HepG2 (cell line): ENCODE measurements at regions not wholly inside any gene's neighbourhood (a gene's known extent, or its start where the extent isn't known, plus 50 kb on each side); places are given as distances from the start of the nearest gene placed in this dataset.
"Not testable (repeated sequence)": the region's sequence is repeated elsewhere in the genome, so short reads cannot be mapped to it uniquely, and the experiment has no call there.

Experiments
- ATAC-seq: fragments of 200-7000 bp; cut with Tn5 transposase; 3 replicates; pipeline ENCODE4 v1.9.1; 2020; ENCODE audit warnings: mild to moderate bottlenecking, moderate library complexity
- BruUV-seq: library from RNA; stranded (reverse); fragments of 400-500 nt; replicated peaks from 2 replicates; lab custom pipeline; 2021; lab: Mats Ljungman, UMichigan
- CTCF ChIA-PET: fragments of 300-600 bp; formaldehyde crosslinking; extraction: SDS; loops from one replicate; lab custom pipeline; 2021; ENCODE audit warnings: low total read pairs, inconsistent platforms, low intra/inter-chr PET ratio; lab: Yijun Ruan, JAX
- POLR2A ChIA-PET: fragments of 350-600 bp; sonication (Branson Sonifier 250); formaldehyde crosslinking; loops from one replicate; lab custom pipeline; 2020; ENCODE audit warnings: antibody characterized with exemption, inconsistent platforms; lab: Yijun Ruan, JAX
- DNase-seq: peaks from one replicate; pipeline ENCODE4 v3.0.0-alpha.2; 2015; ENCODE audit warnings: low spot score
- FAIRE-seq: peaks from 3 replicates; lab custom pipeline; 2011; peaks lifted over from hg19 to GRCh38; lab: Jason Lieb, UNC
- H2AFZ ChIP-seq: one replicate; pipeline ENCODE4 v1.6.1; 2011; ENCODE audit warnings: low read length, inconsistent platforms
- H3K27ac ChIP-seq: fragments of 300-600 bp; 3 replicates; pipeline ENCODE4 v1.8.0; 2011; ENCODE audit warnings: mixed run types, mild to moderate bottlenecking, mixed read lengths, low read length, inconsistent platforms; ENCODE audit not compliant: insufficient read depth; ENCODE audit errors: extremely low read length
- H3K27me3 ChIP-seq, 2 experiments: fragments of 200-600 bp in 1 of 2; 2 replicates in 1 of 2; 3 replicates in 1 of 2; pipeline versions ENCODE4 v1.6.0 to v1.8.0; 2011; ENCODE audit warnings: low read length in 2 of 2, mild to moderate bottlenecking in 2 of 2, moderate library complexity in 2 of 2, inconsistent platforms in 1 of 2; ENCODE audit not compliant: insufficient read depth in 2 of 2, control insufficient read depth in 1 of 2
- H3K36me3 ChIP-seq, 2 experiments: fragments of 200-600 bp in 1 of 2; replicated peaks in 1 of 2; 2 replicates in 1 of 2; 3 replicates in 1 of 2; pipeline versions ENCODE4 v1.5.1 to v1.8.0; 2011; ENCODE audit warnings: low read length in 2 of 2, inconsistent platforms in 1 of 2; ENCODE audit not compliant: insufficient read depth in 2 of 2, control insufficient read depth in 1 of 2
- H3K4me1 ChIP-seq: 2 replicates; pipeline ENCODE4 v1.5.1; 2012; ENCODE audit warnings: low read length, inconsistent platforms; ENCODE audit not compliant: insufficient read depth
- H3K4me2 ChIP-seq: 2 replicates; pipeline ENCODE4 v1.6.0; 2011; ENCODE audit warnings: low read depth, low read length, inconsistent platforms
- H3K4me3 ChIP-seq, 3 experiments: fragments of 200-600 bp in 1 of 3; sonication (generic), shearing (Covaris generic) in 1 of 3; replicated peaks in 1 of 3; 2 replicates each; pipeline ENCODE4 v1.5.1; 2011 to 2016; ENCODE audit warnings: low read length in 3 of 3, inconsistent platforms in 2 of 3, low read depth in 2 of 3, mild to moderate bottlenecking in 2 of 3, control low read depth in 1 of 3, mixed read lengths in 1 of 3; ENCODE audit not compliant: insufficient read depth in 1 of 3
- H3K79me2 ChIP-seq: one replicate; pipeline ENCODE4 v1.6.1; 2011; ENCODE audit warnings: low read length, inconsistent platforms; ENCODE audit not compliant: insufficient read depth
- H3K9ac ChIP-seq: 2 replicates; pipeline ENCODE4 v1.6.0; 2011; ENCODE audit warnings: mild to moderate bottlenecking, low read depth, low read length, inconsistent platforms; ENCODE audit not compliant: insufficient read depth
- H3K9me3 ChIP-seq: 2 replicates; pipeline ENCODE4 v1.5.1; 2012; ENCODE audit warnings: mild to moderate bottlenecking, low read length
- H4K20me1 ChIP-seq: 2 replicates; pipeline ENCODE4 v1.6.0; 2011; ENCODE audit warnings: inconsistent platforms, mild to moderate bottlenecking, low read length, moderate library complexity; ENCODE audit not compliant: insufficient read depth
- BRF2 ChIP-seq: sonication (generic); formaldehyde crosslinking; IDR thresholded peaks from 2 replicates; pipeline ENCODE4 v1.8.1; 2022; ENCODE audit warnings: mild to moderate bottlenecking, missing genetic modification reagents
- FOXP1 ChIP-seq, 2 experiments: fragments of 450-650 bp in 1 of 2; IDR thresholded peaks; 2 replicates each; pipeline ENCODE4 v1.6.1; 2017 to 2018; ENCODE audit warnings: antibody characterized with exemption in 1 of 2
- HNRNPL ChIP-seq: fragments of 200-400 bp; formaldehyde crosslinking; IDR thresholded peaks from 2 replicates; pipeline ENCODE4 v1.6.1; 2017; ENCODE audit warnings: mild to moderate bottlenecking, low read depth, low read length
- NFATC3 ChIP-seq: sonication (generic); formaldehyde crosslinking; IDR thresholded peaks from 2 replicates; pipeline ENCODE4 v1.5.1; 2020; ENCODE audit warnings: mild to moderate bottlenecking, missing genetic modification reagents
- RNF2 ChIP-seq: fragments of 450-650 bp; conservative IDR thresholded peaks from 2 replicates; pipeline ENCODE4 v1.6.1; 2016; ENCODE audit warnings: low read depth
- RXRB ChIP-seq: IDR thresholded peaks from 2 replicates; pipeline ENCODE4 v1.6.1; 2016; ENCODE audit warnings: borderline replicate concordance, missing genetic modification reagents, missing compliant biosample characterization
- XBP1 ChIP-seq: sonication (generic); formaldehyde crosslinking; IDR thresholded peaks from 2 replicates; pipeline ENCODE4 v1.5.0; 2020; ENCODE audit warnings: missing genetic modification reagents
- YEATS2 ChIP-seq: sonication (generic); formaldehyde crosslinking; IDR thresholded peaks from 2 replicates; pipeline ENCODE4 v1.4.0; 2020; ENCODE audit warnings: missing genetic modification reagents, borderline replicate concordance
- ZMAT5 ChIP-seq: sonication (generic); formaldehyde crosslinking; IDR thresholded peaks from 2 replicates; pipeline ENCODE4 v1.5.0; 2020; ENCODE audit warnings: mild to moderate bottlenecking, low read depth, missing genetic modification reagents, borderline replicate concordance
- ZNF317 ChIP-seq: sonication (generic); formaldehyde crosslinking; IDR thresholded peaks from 2 replicates; pipeline ENCODE4 v1.5.0; 2020; ENCODE audit warnings: mild to moderate bottlenecking, missing genetic modification reagents
- ZNF329 ChIP-seq: sonication (generic); formaldehyde crosslinking; IDR thresholded peaks from 2 replicates; pipeline ENCODE4 v1.9.0; 2021; ENCODE audit warnings: low read depth, mild to moderate bottlenecking, missing genetic modification reagents
- ZNF331 ChIP-seq: sonication (generic); formaldehyde crosslinking; IDR thresholded peaks from 2 replicates; pipeline ENCODE4 v1.4.0; 2020; ENCODE audit warnings: missing genetic modification reagents
- ZNF501 ChIP-seq: sonication (generic); formaldehyde crosslinking; IDR thresholded peaks from 2 replicates; pipeline ENCODE4 v1.5.1; 2020; ENCODE audit warnings: mild to moderate bottlenecking, moderate library complexity, missing genetic modification reagents
- ZNF605 ChIP-seq: sonication (generic); formaldehyde crosslinking; IDR thresholded peaks from 2 replicates; pipeline ENCODE4 v1.8.0; 2022; ENCODE audit warnings: mild to moderate bottlenecking, missing genetic modification reagents
- ZNF83 ChIP-seq: sonication (generic); formaldehyde crosslinking; IDR thresholded peaks from 2 replicates; pipeline ENCODE4 v1.4.0; 2020; ENCODE audit warnings: missing genetic modification reagents, mild to moderate bottlenecking, borderline replicate concordance
- WGBS: methylation state at CpG from one replicate; pipeline ENCODE4 v1.1.6; 2017; ENCODE audit warnings: low lambda C conversion rate; 5-methylcytosine and 5-hydroxymethylcytosine counted together
- in situ Hi-C: cut with HindIII; loops from 2 replicates; pipeline ENCODE4 v1.10.0; 2017; ENCODE audit warnings: low pct_unique_long_range_greater_than_20kb; ENCODE audit not compliant: extremely low pct_ligation_motif_present
- intact Hi-C: fragments of 100-400 bp; cut with micrococcal nuclease; formaldehyde crosslinking; loops from one replicate; pipeline ENCODE4 v1.10.0; 2022; ENCODE audit not compliant: unreplicated experiment

- no peak for ATAC-seq
- Histone ChIP-seq H3K79me2 (no peaks in the 10 kb centered on the region), H3K4me3 (no peak overlapping the region), H3K9me3 (peaks cover 16% of the 10 kb centered on the region), H4K20me1 (no peaks in the 10 kb centered on the region), H3K27me3 (no peaks in the 10 kb centered on the region; a peak in 1 of 5 replicates), H2AFZ (no peak overlapping the region), H3K36me3 (no peaks in the 10 kb centered on the region), H3K27ac (no peak overlapping the region), H3K4me1 (no peaks in the 10 kb centered on the region), H3K4me2 (no peak overlapping the region), H3K9ac (no peak overlapping the region)
- intact Hi-C loops, result no loop called here
- ChIA-PET POLR2A (no interaction called here), CTCF (no interaction called here)
- no TSS peak for BruUV-seq
- WGBS, result 22% methylated on average over 3 of the region's 3 CpGs
- DNase-seq, result no peak
- TF ChIP-seq ZNF331 (CRISPR knock-in tag) (no peak), FOXP1 (IDR thresholded peaks at IDR 0.05) (no peak), FOXP1 (CRISPR knock-in tag; IDR thresholded peaks at IDR 0.05) (no peak), RXRB (CRISPR knock-in tag) (no peak), NFATC3 (CRISPR knock-in tag) (no peak), BRF2 (no peak), ZNF317 (CRISPR knock-in tag) (no peak), ZNF329 (CRISPR knock-in tag) (no peak), YEATS2 (no peak), ZNF83 (CRISPR knock-in tag) (no peak), XBP1 (CRISPR knock-in tag) (no peak), ZMAT5 (CRISPR knock-in tag) (no peak), ZNF605 (no peak), HNRNPL (no peak), RNF2 (no peak), ZNF501 (CRISPR knock-in tag) (no peak)
- in situ Hi-C loops, result no loop called here
- no peak for FAIRE-seq
Observed at GRCh38 chr2:16346671-16347070, 319.0 kb downstream of the CYRIA start.

GRCh38 chr2:16345231-16345630 is 320.4 kb downstream of the CYRIA start:
- BruUV-seq, H3K36me3 ChIP-seq, H3K4me1 ChIP-seq, H3K27ac ChIP-seq, DNase-seq, ATAC-seq, H3K79me2 ChIP-seq, FAIRE-seq, CTCF ChIA-PET, H3K4me2 ChIP-seq, H3K27me3 ChIP-seq, H4K20me1 ChIP-seq, H3K9me3 ChIP-seq, H2AFZ ChIP-seq, H3K4me3 ChIP-seq, intact Hi-C loops, H3K9ac ChIP-seq, in situ Hi-C loops: not testable (repeated sequence)
- POLR2A ChIA-PET, result interaction anchor here (0.9 kb wide), 1 partner anchor 15 kb away, joined by 4 read pairs; no protein-coding TSS in a partner anchor
- WGBS, result 24% methylated on average over 9 of the region's 9 CpGs
